Peyer's patch (tissue), 4 donors: ENCODE measurements at regions not wholly inside any gene's neighbourhood (a gene's known extent, or its start where the extent isn't known, plus 50 kb on each side); places are given as distances from the start of the nearest gene placed in this dataset.

Experiments
- DNase-seq, 3 donors: peaks; one replicate each; pipeline ENCODE4 v3.0.0-alpha.2; 2017 to 2019
- H3K27ac ChIP-seq, 4 donors: fragments of 200-600 bp; sonication (generic); one replicate each; pipeline ENCODE4 v1.5.1; 2016 to 2019
- H3K27me3 ChIP-seq, 2 donors: fragments of 200-600 bp; sonication (generic); one replicate each; pipeline ENCODE4 v1.5.1; 2019
- H3K36me3 ChIP-seq, 3 donors: fragments of 200-600 bp; sonication (generic); one replicate each; pipeline ENCODE4 v1.5.1; 2016 to 2019
- H3K4me1 ChIP-seq, 4 donors: fragments of 200-600 bp; sonication (generic); one replicate each; pipeline ENCODE4 v1.5.1; 2016 to 2019
- H3K4me3 ChIP-seq, 4 donors: fragments of 200-600 bp; sonication (generic); 1 replicate in 3 of 4; 2 replicates in 1 of 4; pipeline ENCODE4 v1.5.1; 2016 to 2019; ENCODE audit warnings: mild to moderate bottlenecking in 1 of 4
- H3K9me3 ChIP-seq, 4 donors: fragments of 200-600 bp; sonication (generic); one replicate each; pipeline ENCODE4 v1.5.1; 2016 to 2019; ENCODE audit warnings: mild to moderate bottlenecking in 1 of 4
- CTCF ChIP-seq, 6 experiments: fragments of 450-650 bp in 4 of 6; fragments of 200-600 bp in 2 of 6; sonication (generic) in 1 of 6; IDR thresholded peaks; one replicate each; pipeline ENCODE4 v1.5.1; 2017 to 2019; ENCODE audit warnings: antibody characterized with exemption in 6 of 6, mild to moderate bottlenecking in 3 of 6, moderate library complexity in 1 of 6
- POLR2A ChIP-seq, 2 donors: fragments of 450-650 bp; IDR thresholded peaks; one replicate each; pipeline ENCODE4 v1.5.1; 2017; ENCODE audit warnings: antibody characterized with exemption in 2 of 2, mild to moderate bottlenecking in 2 of 2, moderate library complexity in 2 of 2

- TF ChIP-seq POLR2A (IDR thresholded peaks at IDR 0.05) (no peak), CTCF (IDR thresholded peaks at IDR 0.05) (no peak)
- DNase-seq = no peak
- no peak overlapping the region for H3K27ac ChIP-seq
Measured at GRCh38 chr10:44539178-44539577, 154.3 kb upstream of the CXCL12 start.

GRCh38 chr10:44552726-44553125 is 167.8 kb upstream of the CXCL12 start:
- TF ChIP-seq POLR2A (IDR thresholded peaks at IDR 0.05) = no peak
- TF ChIP-seq CTCF (IDR thresholded peaks at IDR 0.05) = no peak
- H3K4me3 ChIP-seq = no peak overlapping the region

More at GRCh38 chr10:44539178-44539577, 154.3 kb upstream of the CXCL12 start:
- no peaks in the 10 kb centered on the region for H3K27me3 ChIP-seq
- H3K4me3 ChIP-seq = no peak overlapping the region
- H3K9me3 ChIP-seq = peaks cover 0 to 5% (median 0%) of the 10 kb centered on the region in 4 donors
- no peaks in the 10 kb centered on the region for H3K36me3 ChIP-seq
- no peaks in the 10 kb centered on the region for H3K4me1 ChIP-seq

GRCh38 chr10:44557596-44558191 is 172.8 kb upstream of the CXCL12 start:
- Histone ChIP-seq H3K4me3 (no peak overlapping the region), H3K27me3 (no peaks in the 10 kb centered on the region), H3K36me3 (no peaks in the 10 kb centered on the region), H3K4me1 (no peaks in the 10 kb centered on the region), H3K27ac (no peak overlapping the region), H3K9me3 (no peaks in the 10 kb centered on the region)
- no peak for DNase-seq
- no peak for TF ChIP-seq CTCF (IDR thresholded peaks at IDR 0.05)
- no peak for TF ChIP-seq POLR2A (IDR thresholded peaks at IDR 0.05)

More at GRCh38 chr10:44552726-44553125, 167.8 kb upstream of the CXCL12 start:
- no peaks in the 10 kb centered on the region for H3K36me3 ChIP-seq
- DNase-seq = no peak
- no peak overlapping the region for H3K27ac ChIP-seq
- no peaks in the 10 kb centered on the region for H3K9me3 ChIP-seq
- H3K4me1 ChIP-seq = no peaks in the 10 kb centered on the region
- no peaks in the 10 kb centered on the region for H3K27me3 ChIP-seq

GRCh38 chr10:44558521-44558920 is 173.6 kb upstream of the CXCL12 start:
- DNase-seq = no peak
- no peak for TF ChIP-seq POLR2A (IDR thresholded peaks at IDR 0.05)
- no peak for TF ChIP-seq CTCF (IDR thresholded peaks at IDR 0.05)
- H3K4me3 ChIP-seq = no peak overlapping the region
- H3K9me3 ChIP-seq = no peaks in the 10 kb centered on the region
- H3K27ac ChIP-seq = no peak overlapping the region
- H3K4me1 ChIP-seq = no peaks in the 10 kb centered on the region
- H3K36me3 ChIP-seq = no peaks in the 10 kb centered on the region
- H3K27me3 ChIP-seq = no peaks in the 10 kb centered on the region

- no peak for TF ChIP-seq POLR2A (IDR thresholded peaks at IDR 0.05)
- TF ChIP-seq CTCF (IDR thresholded peaks at IDR 0.05) = no peak
- no peak for DNase-seq
Measured at GRCh38 chr10:44564361-44564760, 179.5 kb upstream of the CXCL12 start.

GRCh38 chr10:44564790-44565189 is 179.9 kb upstream of the CXCL12 start:
- Histone ChIP-seq H3K4me1 (no peaks in the 10 kb centered on the region), H3K4me3 (no peak overlapping the region), H3K27ac (no peak overlapping the region), H3K9me3 (no peaks in the 10 kb centered on the region), H3K36me3 (no peaks in the 10 kb centered on the region), H3K27me3 (no peaks in the 10 kb centered on the region)
- no peak for TF ChIP-seq CTCF (IDR thresholded peaks at IDR 0.05)
- TF ChIP-seq POLR2A (IDR thresholded peaks at IDR 0.05) = no peak
- no peak for DNase-seq

More at GRCh38 chr10:44564361-44564760, 179.5 kb upstream of the CXCL12 start:
- no peaks in the 10 kb centered on the region for H3K36me3 ChIP-seq
- H3K27ac ChIP-seq = no peak overlapping the region
- H3K4me1 ChIP-seq = no peaks in the 10 kb centered on the region
- no peak overlapping the region for H3K4me3 ChIP-seq
- H3K27me3 ChIP-seq = no peaks in the 10 kb centered on the region
- no peaks in the 10 kb centered on the region for H3K9me3 ChIP-seq
